H1 (cell line): ENCODE measurements at regions not wholly inside any gene's neighbourhood (a gene's known extent, or its start where the extent isn't known, plus 50 kb on each side); places are given as distances from the start of the nearest gene placed in this dataset.

Experiments used
- CTCF ChIA-PET: fragments of 300-600 bp; sonication (Branson Sonifier 250); formaldehyde crosslinking; loops from one replicate; lab custom pipeline; 2021; ENCODE audit not compliant: partially characterized antibody; lab: Charles Lee
- POLR2A ChIA-PET: fragments of 300-600 bp; sonication (Branson Sonifier 250); formaldehyde crosslinking; loops from one replicate; lab custom pipeline; 2021; ENCODE audit warnings: inconsistent platforms; ENCODE audit not compliant: partially characterized antibody; lab: Charles Lee
- DNase-seq, 2 experiments: peaks; one replicate each; pipeline versions ENCODE4 v3.0.0 to v3.0.0-alpha.2; 2010 to 2022; ENCODE audit warnings: low spot score in 2 of 2, low read depth in 1 of 2, mixed read lengths in 1 of 2
- FAIRE-seq: peaks from 2 replicates; lab custom pipeline; 2011; peaks lifted over from hg19 to GRCh38; lab: Jason Lieb, UNC
- H2AFZ ChIP-seq: 2 replicates; pipeline ENCODE4 v1.8.1; 2012; ENCODE audit warnings: low read length, inconsistent platforms
- H2AK5ac ChIP-seq: 2 replicates; pipeline ENCODE4 v1.6.1; 2013; ENCODE audit warnings: low read depth, low read length
- H2BK120ac ChIP-seq: replicated peaks from 2 replicates; pipeline ENCODE3; 2013; ENCODE audit warnings: low read depth, low read length, inconsistent platforms
- H2BK12ac ChIP-seq: 2 replicates; pipeline ENCODE4 v1.6.1; 2013; ENCODE audit warnings: low read depth, low read length
- H2BK15ac ChIP-seq: 2 replicates; pipeline ENCODE4 v1.6.1; 2013; ENCODE audit warnings: low read length
- H2BK20ac ChIP-seq: 2 replicates; pipeline ENCODE4 v1.6.1; 2013; ENCODE audit warnings: low read length
- H2BK5ac ChIP-seq: 2 replicates; pipeline ENCODE4 v1.6.1; 2013; ENCODE audit warnings: low read depth, low read length
- H3K14ac ChIP-seq: 2 replicates; pipeline ENCODE4 v1.6.1; 2013; ENCODE audit warnings: inconsistent platforms; ENCODE audit not compliant: insufficient read length
- H3K18ac ChIP-seq: 2 replicates; pipeline ENCODE4 v1.6.1; 2013; ENCODE audit warnings: low read length; ENCODE audit errors: extremely low read depth
- H3K23ac ChIP-seq: 2 replicates; pipeline ENCODE4 v1.6.1; 2013; ENCODE audit warnings: inconsistent platforms; ENCODE audit not compliant: insufficient read length
- H3K23me2 ChIP-seq: 2 replicates; pipeline ENCODE4 v1.6.1; 2013; ENCODE audit warnings: low read depth, low read length
- H3K27ac ChIP-seq: 2 replicates; pipeline ENCODE4 v1.6.1; 2011; ENCODE audit warnings: low read depth, low read length, inconsistent platforms
- H3K27me3 ChIP-seq, 4 experiments: replicated peaks in 1 of 4; 1 replicate in 1 of 4; 2 replicates in 3 of 4; pipeline versions ENCODE4 v1.6.1 to v1.8.1; 2011 to 2013; ENCODE audit warnings: low read length in 3 of 4, mild to moderate bottlenecking in 3 of 4, inconsistent platforms in 2 of 4, mixed read lengths in 2 of 4, moderate library complexity in 1 of 4; ENCODE audit not compliant: control insufficient read depth in 3 of 4, insufficient read depth in 3 of 4; ENCODE audit errors: extremely low read depth in 1 of 4
- H3K36me3 ChIP-seq, 4 experiments: 2 replicates each; pipeline versions ENCODE4 v1.6.1 to v1.8.1; 2011 to 2013; ENCODE audit warnings: mild to moderate bottlenecking in 4 of 4, low read length in 3 of 4, moderate library complexity in 2 of 4, control low read depth in 1 of 4, inconsistent platforms in 1 of 4; ENCODE audit not compliant: insufficient read depth in 4 of 4, control insufficient read depth in 2 of 4
- H3K4ac ChIP-seq: replicated peaks from 2 replicates; pipeline ENCODE3; 2013; ENCODE audit warnings: low read length, low read depth, mixed read lengths, inconsistent platforms; ENCODE audit not compliant: insufficient read length
- H3K4me1 ChIP-seq, 4 experiments: replicated peaks in 1 of 4; 1 replicate in 1 of 4; 2 replicates in 3 of 4; pipeline versions ENCODE4 v1.6.1 to v1.8.1; 2011 to 2013; ENCODE audit warnings: low read length in 3 of 4, inconsistent platforms in 2 of 4, mixed read lengths in 1 of 4; ENCODE audit not compliant: insufficient read depth in 4 of 4, control insufficient read depth in 3 of 4
- H3K4me2 ChIP-seq, 2 experiments: 2 replicates each; pipeline versions ENCODE4 v1.6.1 to v1.8.1; 2011 to 2013; ENCODE audit warnings: low read depth in 2 of 2, low read length in 2 of 2, control low read depth in 1 of 2, inconsistent platforms in 1 of 2, mild to moderate bottlenecking in 1 of 2; ENCODE audit not compliant: insufficient read depth in 1 of 2
- H3K4me3 ChIP-seq, 4 experiments: fragments of 200-600, 300-600 bp in 1 of 4; sonication (generic), shearing (Covaris generic), sonication (Bioruptor Twin) in 1 of 4; 2 replicates each; pipeline versions ENCODE4 v1.5.1 to v1.8.1; 2011 to 2016; ENCODE audit warnings: low read length in 4 of 4, low read depth in 3 of 4, control low read depth in 2 of 4, inconsistent platforms in 2 of 4, mild to moderate bottlenecking in 2 of 4, mixed read lengths in 1 of 4, moderate library complexity in 1 of 4; ENCODE audit not compliant: insufficient read depth in 2 of 4; ENCODE audit errors: extremely low read depth in 1 of 4
- H3K56ac ChIP-seq: replicated peaks from 2 replicates; pipeline ENCODE3; 2013; ENCODE audit warnings: low read depth, mild to moderate bottlenecking, mixed read lengths, low read length, inconsistent platforms; ENCODE audit not compliant: insufficient read length
- H3K79me1 ChIP-seq: 2 replicates; pipeline ENCODE4 v1.6.1; 2013; ENCODE audit warnings: low read depth, low read length, control low read depth
- H3K79me2 ChIP-seq, 2 experiments: 2 replicates each; pipeline versions ENCODE4 v1.6.1 to v1.8.1; 2012 to 2013; ENCODE audit warnings: low read length in 2 of 2, mild to moderate bottlenecking in 2 of 2, inconsistent platforms in 1 of 2; ENCODE audit not compliant: insufficient read depth in 2 of 2, control insufficient read depth in 1 of 2
- H3K9ac ChIP-seq, 4 experiments: replicated peaks in 1 of 4; 1 replicate in 1 of 4; 2 replicates in 3 of 4; pipeline versions ENCODE4 v1.6.1 to v1.8.1; 2011 to 2013; ENCODE audit warnings: low read depth in 3 of 4, low read length in 3 of 4, control low read depth in 2 of 4, mild to moderate bottlenecking in 2 of 4, moderate library complexity in 2 of 4, inconsistent platforms in 1 of 4; ENCODE audit errors: extremely low read depth in 1 of 4
- H3K9me3 ChIP-seq, 2 experiments: 2 replicates each; pipeline versions ENCODE4 v1.6.1 to v1.8.1; 2012 to 2013; ENCODE audit warnings: mild to moderate bottlenecking in 2 of 2, moderate library complexity in 2 of 2, control low read depth in 1 of 2, inconsistent platforms in 1 of 2, low read depth in 1 of 2, low read length in 1 of 2, mixed read lengths in 1 of 2; ENCODE audit not compliant: insufficient read depth in 2 of 2
- H4K20me1 ChIP-seq, 2 experiments: replicated peaks in 1 of 2; 2 replicates each; pipeline versions ENCODE3 to v1.8.1; 2011 to 2013; ENCODE audit warnings: inconsistent platforms in 2 of 2, low read length in 2 of 2, mild to moderate bottlenecking in 1 of 2; ENCODE audit not compliant: insufficient read depth in 2 of 2, control insufficient read depth in 1 of 2
- H4K5ac ChIP-seq: 2 replicates; pipeline ENCODE4 v1.6.1; 2013; ENCODE audit warnings: low read length, low read depth, mixed read lengths, inconsistent platforms; ENCODE audit not compliant: insufficient read length
- H4K8ac ChIP-seq: 2 replicates; pipeline ENCODE4 v1.8.0; 2013; ENCODE audit warnings: mild to moderate bottlenecking, moderate library complexity, low read length, inconsistent platforms; ENCODE audit not compliant: insufficient read depth; ENCODE audit errors: extremely low read depth
- H4K91ac ChIP-seq: replicated peaks from 2 replicates; pipeline ENCODE3; 2013; ENCODE audit warnings: low read length, mixed read lengths, inconsistent platforms; ENCODE audit not compliant: insufficient read length
- ASH2L ChIP-seq: fragments of 200-600, 300-600 bp; sonication (generic); IDR thresholded peaks from one replicate; pipeline ENCODE4 v1.7.1; 2017; ENCODE audit warnings: low read length
- BCL11A ChIP-seq, 2 experiments: IDR thresholded peaks; one replicate each; pipeline ENCODE4 v1.6.1; 2011; ENCODE audit warnings: low read depth in 2 of 2, low read length in 2 of 2, mild to moderate bottlenecking in 2 of 2
- GABPA ChIP-seq: IDR thresholded peaks from 2 replicates; pipeline ENCODE4 v1.6.1; 2011; ENCODE audit warnings: mild to moderate bottlenecking, low read length, moderate library complexity, borderline replicate concordance; ENCODE audit not compliant: insufficient read depth
- HDAC6 ChIP-seq: IDR thresholded peaks from one replicate; pipeline ENCODE4 v1.7.1; 2012; ENCODE audit warnings: low read depth, mild to moderate bottlenecking, inconsistent platforms, low read length, moderate library complexity
- JUND ChIP-seq: IDR thresholded peaks from 2 replicates; pipeline ENCODE4 v1.6.1; 2011; ENCODE audit warnings: mild to moderate bottlenecking, improper control_type of control experiment, low read length
- KDM4A ChIP-seq: IDR thresholded peaks from one replicate; pipeline ENCODE4 v1.7.1; 2012; ENCODE audit warnings: low read depth, mild to moderate bottlenecking, moderate library complexity, low read length, inconsistent platforms; ENCODE audit not compliant: severe bottlenecking
- RFX5 ChIP-seq: IDR thresholded peaks from 2 replicates; pipeline ENCODE4 v1.6.1; 2011; ENCODE audit warnings: low read depth, low read length, improper control_type of control experiment, borderline replicate concordance
- SP2 ChIP-seq: IDR thresholded peaks from 2 replicates; pipeline ENCODE4 v1.6.1; 2012; ENCODE audit warnings: mild to moderate bottlenecking, low read length, inconsistent platforms
- SP4 ChIP-seq: IDR thresholded peaks from 2 replicates; pipeline ENCODE4 v1.6.1; 2012; ENCODE audit warnings: low read length, inconsistent platforms
- WGBS, 2 experiments: shearing (Covaris generic) in 1 of 2; methylation state at CpG; one replicate each; pipeline versions ENCODE4 v1.1.6 to v1.1.7; 2013 to 2015; ENCODE audit warnings: low lambda C conversion rate in 2 of 2, mixed read lengths in 2 of 2, inconsistent platforms in 1 of 2, low coverage in 1 of 2, missing lambda C conversion rate in 1 of 2; ENCODE audit not compliant: insufficient replicate concordance in 2 of 2, insufficient coverage in 1 of 2, insufficient read length in 1 of 2; ENCODE audit errors: extremely low coverage in 1 of 2, missing lambda C conversion rate in 1 of 2; 5-methylcytosine and 5-hydroxymethylcytosine counted together
- TF ChIP-seq, protein P1 (sequence below): IDR thresholded peaks from 2 replicates; pipeline ENCODE4 v1.6.1; 2012; ENCODE audit warnings: inconsistent platforms

DNA sequence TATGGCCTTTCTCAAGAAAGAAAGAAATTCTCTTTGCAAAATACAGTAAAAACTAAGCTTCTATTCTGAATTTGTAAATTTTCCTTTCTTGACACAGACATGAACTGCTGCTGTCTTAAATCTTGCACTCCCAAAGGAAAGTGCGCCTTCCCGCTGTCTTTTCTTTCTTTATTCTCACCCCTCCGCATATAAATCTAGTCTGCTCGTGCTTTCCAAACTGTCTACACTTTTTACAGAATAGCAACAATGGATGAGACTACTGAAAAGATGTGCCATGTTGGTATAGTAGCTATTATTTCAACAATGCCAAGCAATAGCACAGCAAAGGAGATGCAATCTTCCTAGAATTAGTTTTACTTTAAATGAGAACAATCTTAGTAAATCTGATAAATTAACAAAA, 328.8 kb upstream of the PDE3A start:
- FAIRE-seq = no peak
- WGBS, 2 experiments = 90% methylated on average over 4 of the region's 4 CpGs; no CpG with 5 or more reads in 1 of the 2 experiments

More for the DNA sequence above, 328.8 kb upstream of the PDE3A start:
- Histone ChIP-seq H4K8ac (no peak overlapping the region), H2BK15ac (no peak overlapping the region), H3K27ac (no peak overlapping the region), H2AK5ac (no peak overlapping the region), H3K4me1 (peaks cover 0 to 4% (median 0%) of the 10 kb centered on the region in 4 experiments; a peak in 2 of 7 replicates), H4K20me1 (no peaks in the 10 kb centered on the region), H3K9ac (no peak overlapping the region), H2BK5ac (no peak overlapping the region), H3K79me2 (no peaks in the 10 kb centered on the region), H3K4me3 (no peak overlapping the region), H3K9me3 (no peaks in the 10 kb centered on the region), H3K14ac (no peak overlapping the region), H2BK12ac (no peak overlapping the region), H2BK20ac (no peak overlapping the region), H2AFZ (no peak overlapping the region), H3K18ac (no peak overlapping the region), H3K56ac (no peak overlapping the region), H3K27me3 (no peaks in the 10 kb centered on the region), H3K79me1 (no peaks in the 10 kb centered on the region), H3K23ac (no peak overlapping the region), H2BK120ac (no peak overlapping the region), H4K5ac (no peak overlapping the region), H3K4ac (no peak overlapping the region)
- POLR2A ChIA-PET = no interaction called here
- DNase-seq = no peak
- CTCF ChIA-PET = interaction anchor here (2.4 kb wide), 1 partner anchor 123 kb away, joined by 7 read pairs; no protein-coding TSS in a partner anchor
- no peak for TF ChIP-seq SP4
- no peak for TF ChIP-seq RFX5
- no peak for TF ChIP-seq SP2
- no peak for TF ChIP-seq GABPA
- TF ChIP-seq JUND = no peak
- TF ChIP-seq ASH2L = no peak
- no peak for TF ChIP-seq BCL11A (IDR thresholded peaks at IDR 0.05; ENCODE audit: low read depth in 2 of 2, low read length in 2 of 2)
- no peak for TF ChIP-seq HDAC6
- TF ChIP-seq, protein P1, sequence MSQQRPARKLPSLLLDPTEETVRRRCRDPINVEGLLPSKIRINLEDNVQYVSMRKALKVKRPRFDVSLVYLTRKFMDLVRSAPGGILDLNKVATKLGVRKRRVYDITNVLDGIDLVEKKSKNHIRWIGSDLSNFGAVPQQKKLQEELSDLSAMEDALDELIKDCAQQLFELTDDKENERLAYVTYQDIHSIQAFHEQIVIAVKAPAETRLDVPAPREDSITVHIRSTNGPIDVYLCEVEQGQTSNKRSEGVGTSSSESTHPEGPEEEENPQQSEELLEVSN = no peak
- no peak for TF ChIP-seq KDM4A
- TF ChIP-seq, all 59 proteins: peak for 0
- Histone ChIP-seq H3K4me2 (no peak overlapping the region), H4K91ac (no peak overlapping the region), H3K36me3 (no peaks in the 10 kb centered on the region), H3K23me2 (no peaks in the 10 kb centered on the region)
